ENCODE measurements at regions not wholly inside any gene's neighbourhood (a gene's known extent, or its start where the extent isn't known, plus 50 kb on each side); places are given as distances from the start of the nearest gene placed in this dataset.

DNA sequence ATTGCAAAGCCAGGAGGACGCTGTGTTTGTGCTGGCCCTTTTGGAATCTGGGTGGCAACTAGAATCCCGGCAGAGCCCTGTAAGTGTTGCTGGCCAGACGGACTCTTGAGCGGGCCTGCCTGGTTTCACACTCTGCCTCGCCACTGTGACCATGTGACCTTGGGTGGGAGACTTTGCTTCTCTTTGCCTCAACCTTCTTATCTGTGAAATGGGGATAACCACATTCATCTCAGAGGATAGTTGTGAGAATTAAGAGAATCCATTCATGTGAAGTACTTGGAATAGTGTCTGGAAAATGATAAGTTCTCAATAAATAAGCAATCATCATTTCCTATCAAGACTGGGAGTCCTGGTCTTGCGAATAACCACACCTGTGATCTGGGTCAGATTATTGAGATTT, 105.6 kb downstream of the LIPG start:
- TF ChIP-seq YY1 (IDR thresholded peaks at IDR 0.05; ENCODE audit: low read depth) (no peak), JUND (IDR thresholded peaks at IDR 0.05) (no peak), FOXJ3 (CRISPR knock-in tag; IDR thresholded peaks at IDR 0.05) (no peak), MXI1 (IDR thresholded peaks at IDR 0.05; ENCODE audit: low read depth, low read length) (no peak), ELF1 (IDR thresholded peaks at IDR 0.05) (no peak), FOSL2 (IDR thresholded peaks at IDR 0.05; ENCODE audit: borderline replicate concordance, low read depth) (no peak), TAF1 (IDR thresholded peaks at IDR 0.05; ENCODE audit: borderline replicate concordance, low read depth, low read length) (no peak), MEF2A (IDR thresholded peaks at IDR 0.05; ENCODE audit: borderline replicate concordance, low read depth) (no peak), NFIC (IDR thresholded peaks at IDR 0.05; ENCODE audit: borderline replicate concordance) (no peak), RFX5 (IDR thresholded peaks at IDR 0.05; ENCODE audit: low read length) (no peak)
- TF ChIP-seq, protein P1, sequence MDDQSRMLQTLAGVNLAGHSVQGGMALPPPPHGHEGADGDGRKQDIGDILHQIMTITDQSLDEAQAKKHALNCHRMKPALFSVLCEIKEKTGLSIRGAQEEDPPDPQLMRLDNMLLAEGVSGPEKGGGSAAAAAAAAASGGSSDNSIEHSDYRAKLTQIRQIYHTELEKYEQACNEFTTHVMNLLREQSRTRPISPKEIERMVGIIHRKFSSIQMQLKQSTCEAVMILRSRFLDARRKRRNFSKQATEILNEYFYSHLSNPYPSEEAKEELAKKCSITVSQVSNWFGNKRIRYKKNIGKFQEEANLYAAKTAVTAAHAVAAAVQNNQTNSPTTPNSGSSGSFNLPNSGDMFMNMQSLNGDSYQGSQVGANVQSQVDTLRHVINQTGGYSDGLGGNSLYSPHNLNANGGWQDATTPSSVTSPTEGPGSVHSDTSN (IDR thresholded peaks at IDR 0.05) = no peak
- TF ChIP-seq, protein P2, sequence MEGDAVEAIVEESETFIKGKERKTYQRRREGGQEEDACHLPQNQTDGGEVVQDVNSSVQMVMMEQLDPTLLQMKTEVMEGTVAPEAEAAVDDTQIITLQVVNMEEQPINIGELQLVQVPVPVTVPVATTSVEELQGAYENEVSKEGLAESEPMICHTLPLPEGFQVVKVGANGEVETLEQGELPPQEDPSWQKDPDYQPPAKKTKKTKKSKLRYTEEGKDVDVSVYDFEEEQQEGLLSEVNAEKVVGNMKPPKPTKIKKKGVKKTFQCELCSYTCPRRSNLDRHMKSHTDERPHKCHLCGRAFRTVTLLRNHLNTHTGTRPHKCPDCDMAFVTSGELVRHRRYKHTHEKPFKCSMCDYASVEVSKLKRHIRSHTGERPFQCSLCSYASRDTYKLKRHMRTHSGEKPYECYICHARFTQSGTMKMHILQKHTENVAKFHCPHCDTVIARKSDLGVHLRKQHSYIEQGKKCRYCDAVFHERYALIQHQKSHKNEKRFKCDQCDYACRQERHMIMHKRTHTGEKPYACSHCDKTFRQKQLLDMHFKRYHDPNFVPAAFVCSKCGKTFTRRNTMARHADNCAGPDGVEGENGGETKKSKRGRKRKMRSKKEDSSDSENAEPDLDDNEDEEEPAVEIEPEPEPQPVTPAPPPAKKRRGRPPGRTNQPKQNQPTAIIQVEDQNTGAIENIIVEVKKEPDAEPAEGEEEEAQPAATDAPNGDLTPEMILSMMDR (IDR thresholded peaks at IDR 0.05) = no peak
- TF ChIP-seq, protein P3, sequence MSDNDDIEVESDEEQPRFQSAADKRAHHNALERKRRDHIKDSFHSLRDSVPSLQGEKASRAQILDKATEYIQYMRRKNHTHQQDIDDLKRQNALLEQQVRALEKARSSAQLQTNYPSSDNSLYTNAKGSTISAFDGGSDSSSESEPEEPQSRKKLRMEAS (IDR thresholded peaks at IDR 0.05; ENCODE audit: low read depth) = no peak
- ChIA-PET CTCF (interaction anchor here (1.5 kb wide), 2 partner anchors 55 to 157 kb away, joined by 3 to 5 read pairs; no protein-coding TSS in a partner anchor), POLR2A (no interaction called here)
- Histone ChIP-seq H3K9me2 (no peaks in the 10 kb centered on the region), H4K20me1 (ENCODE audit: insufficient read depth) (no peaks in the 10 kb centered on the region), H3K36me3 (replicated peaks in 1 of 2; ENCODE audit: control insufficient read depth in 1 of 2, insufficient read depth in 2 of 2, low read length in 1 of 2) (no peaks in the 10 kb centered on the region), H3K4me2 (0 out of 2 replicates have a peak overlapping the region, but pooled peaks have one; percentile 68), H3K27me3 (ENCODE audit: insufficient read depth) (no peaks in the 10 kb centered on the region), H3K4me1 (ENCODE audit: control insufficient read depth in 1 of 2, insufficient read depth in 2 of 2, low read depth in 1 of 2, low read length in 1 of 2) (peaks cover 10 to 11% of the 10 kb centered on the region in 2 experiments), H3K4me3 (ENCODE audit: low read depth in 2 of 2, low read length in 1 of 2) (no peak overlapping the region), H2AFZ (ENCODE audit: low read depth) (no peak overlapping the region), H3K79me2 (ENCODE audit: insufficient read depth) (no peaks in the 10 kb centered on the region), H3K27ac (ENCODE audit: low read depth in 2 of 2, low read length in 1 of 2) (no peak overlapping the region), H3K9me3 (no peaks in the 10 kb centered on the region), H3F3A (replicated peaks; ENCODE audit: insufficient read depth) (peaks cover 19% of the 10 kb centered on the region), H3K9ac (no peak overlapping the region)
- WGBS (ENCODE audit: low lambda C conversion rate) = 70% methylated on average over 5 of the region's 6 CpGs
- no peak for DNase-seq

DNA sequence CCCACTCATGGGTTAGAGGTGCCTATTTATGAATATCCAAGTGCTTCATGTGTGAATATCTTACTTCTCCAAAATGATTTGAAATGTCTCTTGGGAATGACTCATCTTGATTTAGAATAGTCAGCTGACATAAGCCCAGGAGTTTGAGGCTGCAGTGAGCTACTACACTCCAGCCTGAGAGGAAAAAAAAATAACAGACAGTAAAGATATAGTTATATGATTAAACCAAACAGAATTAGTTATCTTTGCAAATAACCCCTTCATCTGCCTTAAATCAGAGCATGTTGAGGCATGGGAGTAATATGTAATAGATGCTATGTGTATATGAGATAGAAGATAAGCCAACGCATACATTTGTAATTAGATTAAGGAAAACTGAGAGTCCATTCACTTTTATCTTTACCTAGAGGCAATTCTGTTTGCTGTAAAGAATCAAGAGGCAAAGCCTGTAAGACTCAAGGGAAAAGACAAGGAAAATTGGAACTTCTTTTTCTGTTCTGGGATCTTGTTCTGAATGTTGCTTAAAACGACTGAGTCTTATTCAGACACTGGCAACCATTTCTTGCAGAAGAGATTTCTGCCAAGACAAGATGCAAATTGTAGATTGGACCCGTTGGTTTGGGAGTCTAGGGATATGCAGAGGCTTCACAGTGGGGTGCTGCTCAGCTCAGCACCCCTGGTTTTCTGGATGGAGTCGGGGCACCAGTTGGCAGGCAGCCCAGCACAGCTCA, 104.4 kb downstream of the LIPG start:
- Histone ChIP-seq H3F3A (replicated peaks; ENCODE audit: insufficient read depth) (peaks cover 19% of the 10 kb centered on the region), H3K4me1 (ENCODE audit: control insufficient read depth in 1 of 2, insufficient read depth in 2 of 2, low read depth in 1 of 2, low read length in 1 of 2) (peaks cover 10 to 11% of the 10 kb centered on the region in 2 experiments), H4K20me1 (ENCODE audit: insufficient read depth) (no peaks in the 10 kb centered on the region), H3K27ac (ENCODE audit: low read depth in 2 of 2, low read length in 1 of 2) (peak overlapping the region in 1 of 2 experiments; percentile 64; a peak in 2 of 4 replicates), H3K9me2 (no peaks in the 10 kb centered on the region), H3K4me3 (ENCODE audit: low read depth in 2 of 2, low read length in 1 of 2) (peak overlapping the region in 1 of 2 experiments; percentile 30; a peak in 1 of 4 replicates), H3K79me2 (ENCODE audit: insufficient read depth) (no peaks in the 10 kb centered on the region), H3K9me3 (no peaks in the 10 kb centered on the region), H2AFZ (ENCODE audit: low read depth) (peak overlapping the region; percentile 38; the same call in 1 of the 2 replicates), H3K36me3 (replicated peaks in 1 of 2; ENCODE audit: control insufficient read depth in 1 of 2, insufficient read depth in 2 of 2, low read length in 1 of 2) (no peaks in the 10 kb centered on the region), H3K9ac (no peak overlapping the region; the same call in 1 of the 2 replicates), H3K27me3 (ENCODE audit: insufficient read depth) (no peaks in the 10 kb centered on the region), H3K4me2 (peak overlapping the region; percentile 68; the same call in 1 of the 2 replicates)
- ChIA-PET CTCF (interaction anchor here (0.7 to 1.5 kb wide), 4 partner anchors 35 to 203 kb away, joined by 3 to 5 read pairs (median 4); no protein-coding TSS in a partner anchor), POLR2A (no interaction called here)
- DNase-seq = peak; percentile 46
- 4% methylated on average over 4 of the region's 4 CpGs for WGBS (ENCODE audit: low lambda C conversion rate)
- peak in 1 of 2 experiments; percentile 55; a peak in 2 of 4 replicates for TF ChIP-seq EP300 (IDR thresholded peaks at IDR 0.05; ENCODE audit: borderline replicate concordance in 1 of 2, low read depth in 1 of 2, low read length in 1 of 2)
- peak; percentile 10 for TF ChIP-seq CHD2 (IDR thresholded peaks at IDR 0.05; ENCODE audit: low read length, partially characterized antibody)
- TF ChIP-seq, protein P1 (IDR thresholded peaks at IDR 0.05) = peak; percentile 39; the same call in 1 of the 2 replicates
- TF ChIP-seq, protein P4, sequence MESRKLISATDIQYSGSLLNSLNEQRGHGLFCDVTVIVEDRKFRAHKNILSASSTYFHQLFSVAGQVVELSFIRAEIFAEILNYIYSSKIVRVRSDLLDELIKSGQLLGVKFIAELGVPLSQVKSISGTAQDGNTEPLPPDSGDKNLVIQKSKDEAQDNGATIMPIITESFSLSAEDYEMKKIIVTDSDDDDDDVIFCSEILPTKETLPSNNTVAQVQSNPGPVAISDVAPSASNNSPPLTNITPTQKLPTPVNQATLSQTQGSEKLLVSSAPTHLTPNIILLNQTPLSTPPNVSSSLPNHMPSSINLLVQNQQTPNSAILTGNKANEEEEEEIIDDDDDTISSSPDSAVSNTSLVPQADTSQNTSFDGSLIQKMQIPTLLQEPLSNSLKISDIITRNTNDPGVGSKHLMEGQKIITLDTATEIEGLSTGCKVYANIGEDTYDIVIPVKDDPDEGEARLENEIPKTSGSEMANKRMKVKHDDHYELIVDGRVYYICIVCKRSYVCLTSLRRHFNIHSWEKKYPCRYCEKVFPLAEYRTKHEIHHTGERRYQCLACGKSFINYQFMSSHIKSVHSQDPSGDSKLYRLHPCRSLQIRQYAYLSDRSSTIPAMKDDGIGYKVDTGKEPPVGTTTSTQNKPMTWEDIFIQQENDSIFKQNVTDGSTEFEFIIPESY (IDR thresholded peaks at IDR 0.05; ENCODE audit: borderline replicate concordance, low read depth) = no peak
- TF ChIP-seq RCOR1 (IDR thresholded peaks at IDR 0.05; ENCODE audit: low read length) = peak; percentile 96
- peak; percentile 95 for TF ChIP-seq GATA2 (CRISPR knock-in tag; IDR thresholded peaks at IDR 0.05)
- TF ChIP-seq SMC3 (IDR thresholded peaks at IDR 0.05; ENCODE audit: low read depth, low read length) = no peak
- 0 out of 2 replicates have a peak, but pooled peaks have one; percentile 48 for TF ChIP-seq FOXJ3 (CRISPR knock-in tag; IDR thresholded peaks at IDR 0.05)
- TF ChIP-seq FOSL2 (IDR thresholded peaks at IDR 0.05; ENCODE audit: borderline replicate concordance, low read depth) = peak; percentile 47; the same call in 1 of the 2 replicates
- no peak for TF ChIP-seq MEF2A (IDR thresholded peaks at IDR 0.05; ENCODE audit: borderline replicate concordance, low read depth)
